NCI-H1048 (cell line): ENCODE measurements at regions not wholly inside any gene's neighbourhood (a gene's known extent, or its start where the extent isn't known, plus 50 kb on each side); places are given as distances from the start of the nearest gene placed in this dataset.

Experiments
- DNase-seq: peaks from one replicate; lab custom pipeline; 2025; lab: John Stamatoyannopoulos, UW

- no peak for DNase-seq
Measured at GRCh38 chrX:130974323-130974722, 71.3 kb upstream of the ENOX2 start.

GRCh38 chrX:130975947-130976346 lies 72.9 kb upstream of the ENOX2 start:
- DNase-seq: no peak

DNA sequence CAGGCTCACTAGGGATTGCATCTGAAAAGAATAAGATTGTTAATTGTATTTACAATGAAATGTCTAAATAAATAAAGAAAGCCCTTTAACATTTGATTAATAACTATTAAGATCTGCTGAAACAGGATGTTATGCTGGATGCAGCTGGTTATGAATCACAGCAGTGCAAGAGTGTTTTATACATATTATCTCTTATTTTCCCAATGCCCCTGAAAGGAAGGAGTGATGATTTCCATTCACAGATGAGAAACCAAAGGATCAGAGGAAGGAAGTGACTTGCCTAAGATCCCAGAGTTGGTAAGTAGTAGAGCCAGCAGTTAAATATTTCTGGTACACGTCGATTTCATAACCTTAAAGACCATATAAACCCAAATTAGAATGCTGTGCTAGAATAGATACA lies 76.3 kb upstream of the ARHGAP36 start:
- DNase-seq: no peak

DNA sequence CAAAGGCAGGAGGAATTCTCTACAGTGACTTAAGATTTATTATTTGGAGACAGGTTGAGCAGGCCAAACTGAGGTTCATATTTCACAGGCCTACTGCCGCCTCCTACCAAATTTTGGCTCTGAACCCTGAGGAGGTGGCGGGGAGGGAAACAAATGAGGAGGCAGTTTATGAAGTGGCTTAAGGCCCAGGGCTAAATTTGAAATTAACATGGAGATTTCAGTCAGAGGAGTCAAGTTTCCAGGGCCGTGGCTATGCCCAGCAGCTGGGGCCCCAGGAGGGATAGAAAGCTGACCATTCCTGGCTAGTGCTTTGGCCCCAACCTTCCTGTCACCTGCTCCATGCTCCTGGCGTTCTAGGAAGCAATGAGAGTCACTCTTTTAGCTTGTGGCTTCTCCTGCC lies 73.4 kb upstream of the ARHGAP36 start:
- no peak for DNase-seq

GRCh38 chrX:130987241-130987640 lies 70.9 kb upstream of the ARHGAP36 start:
- DNase-seq: no peak

DNA sequence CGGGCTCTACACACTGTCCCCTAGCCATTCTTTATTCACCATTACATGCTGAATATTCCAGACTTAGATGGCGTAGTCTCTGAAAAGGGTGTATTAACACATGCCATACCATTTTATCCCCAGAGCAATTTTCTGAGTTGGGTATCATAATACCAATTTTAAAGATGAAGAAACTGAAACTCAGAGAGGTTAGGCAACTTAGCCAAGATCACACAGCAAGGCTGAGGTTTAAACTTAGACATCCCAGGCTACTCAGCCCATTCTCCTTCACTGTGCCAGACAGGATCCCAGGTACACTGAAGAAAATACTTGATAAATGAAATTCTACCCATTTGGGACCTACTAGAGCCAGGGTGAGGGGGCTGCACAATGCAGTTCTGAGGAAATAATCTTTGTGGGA lies 67.4 kb upstream of the ARHGAP36 start:
- no peak for DNase-seq

DNA sequence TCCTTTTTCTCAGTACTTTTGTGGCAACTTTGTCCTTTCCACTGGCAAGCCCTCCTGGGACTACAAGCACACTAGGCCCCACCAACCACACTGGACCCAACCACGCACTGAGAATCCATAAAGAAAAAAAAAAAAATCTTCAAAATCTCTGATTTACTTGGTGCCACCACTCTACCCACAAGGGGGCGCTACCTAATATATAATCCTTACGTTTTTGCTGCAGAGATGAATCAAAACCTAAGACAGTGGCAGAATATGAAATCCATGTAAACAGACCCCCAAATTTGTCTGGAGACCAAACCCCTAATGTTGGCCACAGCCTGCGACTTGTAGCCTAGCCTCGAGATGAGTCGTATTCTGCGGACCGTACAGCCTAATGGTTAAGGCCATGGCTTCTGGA lies 63.5 kb upstream of the ARHGAP36 start:
- peak; percentile 0 for DNase-seq

GRCh38 chrX:130995439-130995838 lies 62.7 kb upstream of the ARHGAP36 start:
- no peak for DNase-seq

GRCh38 chrX:130997314-130997713 lies 60.8 kb upstream of the ARHGAP36 start:
- DNase-seq: no peak

DNA sequence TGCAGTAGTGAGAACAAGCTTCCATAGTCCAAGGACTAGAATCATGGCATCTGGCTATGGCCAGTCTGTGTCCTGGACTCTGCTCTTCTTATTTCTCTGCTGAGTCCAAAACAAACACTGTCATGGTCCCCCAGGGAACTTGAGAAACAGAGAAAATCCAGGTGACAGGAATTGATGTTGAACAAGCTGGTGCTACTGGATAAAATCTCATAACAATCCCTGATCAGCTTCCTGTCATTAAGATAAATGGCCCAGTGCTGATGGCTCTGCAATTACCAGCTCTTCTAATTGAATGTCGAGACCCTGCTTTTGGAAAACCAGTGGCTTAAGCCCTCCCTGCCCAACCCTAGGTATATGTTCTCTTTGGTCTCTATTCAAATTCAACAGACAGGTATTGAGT lies 58.8 kb upstream of the ARHGAP36 start:
- DNase-seq: no peak
